Fibroblast of lung (primary cell): ENCODE measurements at regions not wholly inside any gene's neighbourhood (a gene's known extent, or its start where the extent isn't known, plus 50 kb on each side); places are given as distances from the start of the nearest gene placed in this dataset.

ENCODE experiments used
- EZH2 ChIP-seq: IDR thresholded peaks from 2 replicates; pipeline ENCODE4 v1.5.1; 2012; ENCODE audit warnings: low read length, control low read depth, mild to moderate bottlenecking; ENCODE audit errors: missing control alignments
- TF ChIP-seq, protein P1 (sequence below), 2 donors: IDR thresholded peaks in 1 of 2; conservative IDR thresholded peaks in 1 of 2; 1 replicate in 1 of 2; 2 replicates in 1 of 2; pipeline ENCODE4 v1.5.1; 2011 to 2012; ENCODE audit warnings: low read length in 2 of 2, control low read depth in 1 of 2, inconsistent platforms in 1 of 2, low read depth in 1 of 2, mild to moderate bottlenecking in 1 of 2

DNA sequence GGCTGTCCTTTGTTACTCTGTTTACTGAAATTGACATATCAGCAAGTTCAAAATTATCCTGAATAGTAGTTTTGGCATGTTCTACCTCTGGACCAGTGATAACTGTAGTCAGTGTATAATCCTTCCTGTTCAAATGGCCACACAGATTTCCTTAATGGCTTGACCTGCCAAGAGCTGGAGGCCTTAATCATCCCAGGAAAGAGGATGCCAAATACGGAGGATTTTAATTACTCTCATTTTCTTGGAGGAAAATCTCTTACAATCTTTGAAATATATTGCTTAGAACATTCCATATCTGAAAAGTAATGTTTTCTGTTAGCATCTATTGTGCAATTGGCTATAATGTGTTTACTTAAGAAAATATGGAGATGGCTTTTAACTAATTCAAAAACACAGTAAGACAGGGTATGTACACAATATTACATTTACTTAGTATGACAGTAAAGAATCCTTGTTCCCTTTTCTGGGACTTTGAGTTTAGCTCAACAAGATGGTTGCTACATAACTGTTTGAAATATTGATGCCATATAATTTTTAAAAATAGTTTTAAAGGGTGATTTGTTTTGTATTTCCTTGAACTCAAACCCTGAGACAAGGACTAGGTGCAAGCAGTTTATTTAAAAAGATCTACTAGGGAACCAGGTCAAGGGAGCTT, 68.9 kb upstream of the SELENOP start:
- TF ChIP-seq, protein P1, sequence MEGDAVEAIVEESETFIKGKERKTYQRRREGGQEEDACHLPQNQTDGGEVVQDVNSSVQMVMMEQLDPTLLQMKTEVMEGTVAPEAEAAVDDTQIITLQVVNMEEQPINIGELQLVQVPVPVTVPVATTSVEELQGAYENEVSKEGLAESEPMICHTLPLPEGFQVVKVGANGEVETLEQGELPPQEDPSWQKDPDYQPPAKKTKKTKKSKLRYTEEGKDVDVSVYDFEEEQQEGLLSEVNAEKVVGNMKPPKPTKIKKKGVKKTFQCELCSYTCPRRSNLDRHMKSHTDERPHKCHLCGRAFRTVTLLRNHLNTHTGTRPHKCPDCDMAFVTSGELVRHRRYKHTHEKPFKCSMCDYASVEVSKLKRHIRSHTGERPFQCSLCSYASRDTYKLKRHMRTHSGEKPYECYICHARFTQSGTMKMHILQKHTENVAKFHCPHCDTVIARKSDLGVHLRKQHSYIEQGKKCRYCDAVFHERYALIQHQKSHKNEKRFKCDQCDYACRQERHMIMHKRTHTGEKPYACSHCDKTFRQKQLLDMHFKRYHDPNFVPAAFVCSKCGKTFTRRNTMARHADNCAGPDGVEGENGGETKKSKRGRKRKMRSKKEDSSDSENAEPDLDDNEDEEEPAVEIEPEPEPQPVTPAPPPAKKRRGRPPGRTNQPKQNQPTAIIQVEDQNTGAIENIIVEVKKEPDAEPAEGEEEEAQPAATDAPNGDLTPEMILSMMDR (conservative IDR thresholded peaks at IDR 0.05 in 1 of 2, IDR thresholded peaks at IDR 0.05 in 1 of 2; ENCODE audit: low read depth in 1 of 2, low read length in 2 of 2), result no peak
- TF ChIP-seq EZH2, result no peak
